ENCODE measurements at regions not wholly inside any gene's neighbourhood (a gene's known extent, or its start where the extent isn't known, plus 50 kb on each side); places are given as distances from the start of the nearest gene placed in this dataset.
"Not testable (repeated sequence)": the region's sequence is repeated elsewhere in the genome, so short reads cannot be mapped to it uniquely, and the experiment has no call there.

- no peak for DNase-seq
These were observed 180.5 kb downstream of the CEMIP2 start for GRCh38 chr9:71587576-71588362.

GRCh38 chr9:71583792-71584191 lies 184.5 kb downstream of the CEMIP2 start:
- no peak for DNase-seq

- DNase-seq, result no peak
These were observed 186.0 kb downstream of the CEMIP2 start for GRCh38 chr9:71582347-71582746.

- no peak for DNase-seq
These were observed 187.2 kb downstream of the CEMIP2 start for GRCh38 chr9:71581101-71581500.

- DNase-seq, result no peak
These were observed 197.1 kb downstream of the CEMIP2 start for GRCh38 chr9:71571186-71571585.

- DNase-seq, result no peak
These were observed 200.4 kb downstream of the CEMIP2 start for GRCh38 chr9:71567890-71568289.

- no peak for DNase-seq
These were observed 206.2 kb downstream of the CEMIP2 start for GRCh38 chr9:71562140-71562539.

GRCh38 chr9:71557310-71557709 lies 211.0 kb downstream of the CEMIP2 start:
- DNase-seq, result no peak

GRCh38 chr9:71552480-71552879 lies 215.8 kb downstream of the CEMIP2 start:
- DNase-seq, result no peak

- no peak for DNase-seq
These were observed 219.3 kb downstream of the CEMIP2 start for GRCh38 chr9:71549023-71549422.

- no peak for DNase-seq
These were observed 223.8 kb downstream of the CEMIP2 start for GRCh38 chr9:71544464-71544863.

- DNase-seq, result no peak
These were observed 226.9 kb downstream of the CEMIP2 start for GRCh38 chr9:71541436-71541835.

- no peak for DNase-seq
These were observed 243.2 kb downstream of the CEMIP2 start for GRCh38 chr9:71524996-71525580.

- DNase-seq, result no peak
These were observed 243.8 kb downstream of the CEMIP2 start for GRCh38 chr9:71524516-71524915.

GRCh38 chr9:71521132-71521531 lies 247.2 kb downstream of the CEMIP2 start:
- DNase-seq, result no peak

GRCh38 chr9:71519098-71519696 lies 249.1 kb downstream of the CEMIP2 start:
- no peak for DNase-seq

GRCh38 chr9:71518045-71518827 lies 250.1 kb downstream of the CEMIP2 start:
- no peak for DNase-seq

- DNase-seq, result no peak
These were observed 252.7 kb downstream of the CEMIP2 start for GRCh38 chr9:71515626-71516025.

- DNase-seq, result no peak
These were observed 253.2 kb downstream of the CEMIP2 start for GRCh38 chr9:71515107-71515506.

- no peak for DNase-seq
These were observed 253.9 kb downstream of the CEMIP2 start for GRCh38 chr9:71514344-71514975.

GRCh38 chr9:71509054-71509453 lies 259.3 kb downstream of the CEMIP2 start:
- DNase-seq, result no peak

GRCh38 chr9:71508141-71508540 lies 260.2 kb downstream of the CEMIP2 start:
- DNase-seq, result not testable (repeated sequence)

- DNase-seq, result no peak
These were observed 261.5 kb downstream of the CEMIP2 start for GRCh38 chr9:71506821-71507220.
